HEK293 (cell line): ENCODE measurements at regions not wholly inside any gene's neighbourhood (a gene's known extent, or its start where the extent isn't known, plus 50 kb on each side); places are given as distances from the start of the nearest gene placed in this dataset.
"Not testable (repeated sequence)": the region's sequence is repeated elsewhere in the genome, so short reads cannot be mapped to it uniquely, and the experiment has no call there.

Experiments used
- CTCF ChIA-PET: fragments of 350-600 bp; formaldehyde crosslinking; extraction: SDS; loops from one replicate; lab custom pipeline; 2021; ENCODE audit warnings: antibody characterized with exemption; lab: Yijun Ruan, JAX
- POLR2A ChIA-PET: fragments of 300-600 bp; formaldehyde crosslinking; extraction: SDS; loops from one replicate; lab custom pipeline; 2020; ENCODE audit warnings: antibody characterized with exemption, inconsistent platforms; lab: Yijun Ruan, JAX
- H3K27ac ChIP-seq: fragments of 200-500 bp; sonication (Bioruptor generic); 2 replicates; pipeline ENCODE4 v1.5.1; 2014; ENCODE audit warnings: low read depth, low read length, control low read depth, inconsistent platforms; ENCODE audit errors: extremely low read depth
- H3K36me3 ChIP-seq, 2 experiments: fragments of 200-500 bp in 1 of 2; sonication (Bioruptor generic) in 1 of 2; 1 replicate in 1 of 2; 2 replicates in 1 of 2; pipeline ENCODE4 v1.5.1; 2014 to 2017; ENCODE audit warnings: inconsistent platforms in 2 of 2, low read length in 2 of 2; ENCODE audit not compliant: control insufficient read depth in 2 of 2, insufficient read depth in 1 of 2
- H3K4me1 ChIP-seq: fragments of 200-500 bp; sonication (Bioruptor generic); 2 replicates; pipeline ENCODE4 v1.5.1; 2014; ENCODE audit warnings: mild to moderate bottlenecking, low read length, inconsistent platforms; ENCODE audit not compliant: control insufficient read depth, insufficient read depth
- H3K4me3 ChIP-seq: 2 replicates; pipeline ENCODE4 v1.5.1; 2011; ENCODE audit warnings: low read depth, mild to moderate bottlenecking, control low read depth, low read length, moderate library complexity
- H3K9me3 ChIP-seq: fragments of 200-500 bp; sonication (Bioruptor generic); 2 replicates; pipeline ENCODE4 v1.5.1; 2014; ENCODE audit warnings: low read depth, low read length, inconsistent platforms; ENCODE audit not compliant: control insufficient read depth, insufficient read depth
- HOXC10 ChIP-seq: sonication (generic); formaldehyde crosslinking; IDR thresholded peaks from 2 replicates; pipeline ENCODE4 v1.8.1; 2023; ENCODE audit warnings: mild to moderate bottlenecking, missing genetic modification reagents
- SCRT2 ChIP-seq: fragments of 450-650 bp; formaldehyde crosslinking; IDR thresholded peaks from 2 replicates; pipeline ENCODE4 v1.5.1; 2016; ENCODE audit warnings: missing biosample characterization, missing genetic modification characterization
- ZBTB6 ChIP-seq: fragments of 450-650 bp; formaldehyde crosslinking; IDR thresholded peaks from 2 replicates; pipeline ENCODE4 v1.5.1; 2017; ENCODE audit warnings: missing biosample characterization, missing genetic modification characterization
- ZNF157 ChIP-seq: fragments of 450-650 bp; formaldehyde crosslinking; IDR thresholded peaks from 2 replicates; pipeline ENCODE4 v1.5.1; 2016; ENCODE audit warnings: missing biosample characterization, missing genetic modification characterization
- ZNF175 ChIP-seq: fragments of 450-650 bp; formaldehyde crosslinking; IDR thresholded peaks from 2 replicates; pipeline ENCODE4 v1.5.1; 2016; ENCODE audit warnings: missing biosample characterization, missing genetic modification characterization
- ZNF239 ChIP-seq: fragments of 450-650 bp; formaldehyde crosslinking; IDR thresholded peaks from 2 replicates; pipeline ENCODE4 v1.5.1; 2016; ENCODE audit warnings: missing biosample characterization, missing genetic modification characterization
- ZNF311 ChIP-seq: fragments of 450-650 bp; formaldehyde crosslinking; IDR thresholded peaks from 2 replicates; pipeline ENCODE4 v1.5.1; 2017; ENCODE audit warnings: missing biosample characterization, missing genetic modification characterization, borderline replicate concordance
- ZNF394 ChIP-seq: fragments of 450-650 bp; formaldehyde crosslinking; IDR thresholded peaks from 2 replicates; pipeline ENCODE4 v1.5.1; 2016; ENCODE audit warnings: missing biosample characterization, missing genetic modification characterization, mild to moderate bottlenecking, moderate library complexity, borderline replicate concordance
- ZNF513 ChIP-seq: fragments of 450-650 bp; IDR thresholded peaks from 2 replicates; pipeline ENCODE4 v1.5.1; 2018; ENCODE audit warnings: missing biosample characterization, missing genetic modification characterization
- ZNF571 ChIP-seq: fragments of 450-650 bp; formaldehyde crosslinking; IDR thresholded peaks from 2 replicates; pipeline ENCODE4 v1.5.0; 2017; ENCODE audit warnings: missing biosample characterization, missing genetic modification characterization
- ZNF624 ChIP-seq: fragments of 450-650 bp; formaldehyde crosslinking; IDR thresholded peaks from 2 replicates; pipeline ENCODE4 v1.5.1; 2017; ENCODE audit warnings: missing biosample characterization, missing genetic modification characterization
- ZNF776 ChIP-seq: fragments of 450-650 bp; formaldehyde crosslinking; IDR thresholded peaks from 2 replicates; pipeline ENCODE4 v1.5.0; 2017; ENCODE audit warnings: missing biosample characterization, missing genetic modification characterization, borderline replicate concordance
- TF ChIP-seq, protein P1 (sequence below): fragments of 450-650 bp; formaldehyde crosslinking; IDR thresholded peaks from 2 replicates; pipeline ENCODE4 v1.5.1; 2016; ENCODE audit warnings: missing biosample characterization, missing genetic modification characterization
- TF ChIP-seq, protein P2 (sequence below): fragments of 450-650 bp; formaldehyde crosslinking; IDR thresholded peaks from 2 replicates; pipeline ENCODE4 v1.5.1; 2016; ENCODE audit warnings: missing biosample characterization, missing genetic modification characterization

DNA sequence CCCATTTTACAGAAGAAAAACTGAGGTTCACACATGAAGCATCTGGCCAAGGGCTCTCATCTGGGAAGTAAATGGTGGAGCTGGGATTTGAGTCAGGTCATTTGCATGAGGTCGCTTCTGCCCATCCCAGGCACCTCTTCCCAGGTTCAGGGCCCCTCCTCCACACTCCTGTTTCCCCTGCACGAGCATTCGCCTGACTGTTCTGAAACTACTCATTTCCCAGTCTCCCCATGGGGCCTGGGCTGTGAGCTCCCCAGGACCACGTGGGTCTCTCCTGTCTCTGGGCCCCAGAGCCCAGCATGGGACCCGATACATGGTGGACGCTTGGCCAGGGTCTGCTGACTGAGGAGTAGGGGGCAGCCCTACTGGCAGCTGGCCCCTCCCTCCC, 360.8 kb downstream of the MATN1 start (continued):
- TF ChIP-seq, protein P1, sequence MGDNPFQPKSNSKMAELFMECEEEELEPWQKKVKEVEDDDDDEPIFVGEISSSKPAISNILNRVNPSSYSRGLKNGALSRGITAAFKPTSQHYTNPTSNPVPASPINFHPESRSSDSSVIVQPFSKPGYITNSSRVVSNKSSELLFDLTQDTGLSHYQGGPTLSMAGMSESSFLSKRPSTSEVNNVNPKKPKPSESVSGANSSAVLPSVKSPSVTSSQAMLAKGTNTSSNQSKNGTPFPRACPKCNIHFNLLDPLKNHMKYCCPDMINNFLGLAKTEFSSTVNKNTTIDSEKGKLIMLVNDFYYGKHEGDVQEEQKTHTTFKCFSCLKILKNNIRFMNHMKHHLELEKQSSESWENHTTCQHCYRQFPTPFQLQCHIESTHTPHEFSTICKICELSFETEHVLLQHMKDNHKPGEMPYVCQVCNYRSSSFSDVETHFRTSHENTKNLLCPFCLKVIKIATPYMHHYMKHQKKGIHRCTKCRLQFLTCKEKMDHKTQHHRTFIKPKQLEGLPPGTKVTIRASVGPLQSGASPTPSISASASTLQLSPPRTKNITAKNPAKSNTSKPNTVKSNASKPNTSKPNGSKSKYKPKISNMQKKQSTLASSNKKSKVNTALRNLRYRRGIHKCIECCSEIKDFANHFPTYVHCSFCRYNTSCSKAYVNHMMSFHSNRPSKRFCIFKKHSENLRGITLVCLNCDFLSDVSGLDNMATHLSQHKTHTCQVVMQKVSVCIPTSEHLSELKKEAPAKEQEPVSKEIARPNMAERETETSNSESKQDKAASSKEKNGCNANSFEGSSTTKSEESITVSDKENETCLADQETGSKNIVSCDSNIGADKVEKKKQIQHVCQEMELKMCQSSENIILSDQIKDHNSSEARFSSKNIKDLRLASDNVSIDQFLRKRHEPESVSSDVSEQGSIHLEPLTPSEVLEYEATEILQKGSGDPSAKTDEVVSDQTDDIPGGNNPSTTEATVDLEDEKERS = no peak
- TF ChIP-seq ZNF239 (tag by site-specific recombination) = no peak
- no peak for TF ChIP-seq SCRT2 (tag by site-specific recombination)

- POLR2A ChIA-PET, H3K36me3 ChIP-seq, H3K27ac ChIP-seq, H3K9me3 ChIP-seq, H3K4me1 ChIP-seq, H3K4me3 ChIP-seq: not testable (repeated sequence)
- CTCF ChIA-PET = interaction anchor here (0.5 to 4.4 kb wide), 3 partner anchors 11 to 18 kb away, joined by 3 to 26 read pairs (median 9); no protein-coding TSS in a partner anchor
Measured at GRCh38 chr1:30361890-30362602, 361.3 kb downstream of the MATN1 start.

- Histone ChIP-seq H3K27ac (no peak overlapping the region), H3K4me3 (no peak overlapping the region), H3K36me3 (no peaks in the 10 kb centered on the region), H3K4me1 (no peaks in the 10 kb centered on the region), H3K9me3 (no peaks in the 10 kb centered on the region)
- ChIA-PET POLR2A (no interaction called here), CTCF (interaction anchor here (1.9 kb wide), 1 partner anchor 20 kb away, joined by 9 read pairs; no protein-coding TSS in a partner anchor)
- TF ChIP-seq, protein P2, sequence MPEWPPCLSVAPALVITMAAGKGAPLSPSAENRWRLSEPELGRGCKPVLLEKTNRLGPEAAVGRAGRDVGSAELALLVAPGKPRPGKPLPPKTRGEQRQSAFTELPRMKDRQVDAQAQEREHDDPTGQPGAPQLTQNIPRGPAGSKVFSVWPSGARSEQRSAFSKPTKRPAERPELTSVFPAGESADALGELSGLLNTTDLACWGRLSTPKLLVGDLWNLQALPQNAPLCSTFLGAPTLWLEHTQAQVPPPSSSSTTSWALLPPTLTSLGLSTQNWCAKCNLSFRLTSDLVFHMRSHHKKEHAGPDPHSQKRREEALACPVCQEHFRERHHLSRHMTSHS (tag by site-specific recombination) = no peak
- TF ChIP-seq ZNF571 (tag by site-specific recombination) (no peak), ZNF513 (tag by site-specific recombination) (no peak), ZNF394 (no peak), ZNF776 (tag by site-specific recombination) (no peak), HOXC10 (no peak), ZNF175 (no peak), ZNF157 (tag by site-specific recombination) (no peak), ZNF311 (tag by site-specific recombination) (no peak), ZNF624 (tag by site-specific recombination) (no peak), ZBTB6 (tag by site-specific recombination) (no peak)
Measured at GRCh38 chr1:30360753-30361152, 362.6 kb downstream of the MATN1 start.
